SK-MEL-5 (cell line): ENCODE measurements at regions not wholly inside any gene's neighbourhood (a gene's known extent, or its start where the extent isn't known, plus 50 kb on each side); places are given as distances from the start of the nearest gene placed in this dataset.

ENCODE experiments used
- DNase-seq: peaks from one replicate; pipeline ENCODE4 v3.0.0-alpha.2; 2016; ENCODE audit warnings: low read depth, low spot score
- in situ Hi-C: cut with HindIII; loops from 2 replicates; pipeline ENCODE4 v1.10.0; 2016; ENCODE audit warnings: low sequenced_read_pairs, high pct_unique_total_duplicates, low pct_unique_long_range_greater_than_20kb

DNA sequence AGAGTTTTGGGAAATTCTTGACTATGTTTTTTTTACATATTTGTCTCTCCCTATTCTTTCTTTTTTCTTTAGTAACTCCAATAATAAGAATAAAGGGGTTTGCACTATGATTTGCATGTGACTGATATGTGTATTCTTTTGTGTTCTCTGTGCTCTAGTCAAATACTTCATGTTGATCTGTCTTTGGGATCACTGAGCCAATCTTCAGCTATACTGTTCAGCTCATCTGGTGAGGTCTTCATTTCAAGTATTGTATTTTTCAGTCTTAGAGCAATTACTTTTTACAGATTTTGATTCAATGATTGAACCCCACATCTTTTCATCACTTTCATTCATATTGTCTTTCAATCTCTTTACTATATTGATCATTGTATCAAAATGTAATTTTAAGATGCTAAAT, 58.1 kb upstream of the TAF11L2 start:
- in situ Hi-C loops, result no loop called here

DNA sequence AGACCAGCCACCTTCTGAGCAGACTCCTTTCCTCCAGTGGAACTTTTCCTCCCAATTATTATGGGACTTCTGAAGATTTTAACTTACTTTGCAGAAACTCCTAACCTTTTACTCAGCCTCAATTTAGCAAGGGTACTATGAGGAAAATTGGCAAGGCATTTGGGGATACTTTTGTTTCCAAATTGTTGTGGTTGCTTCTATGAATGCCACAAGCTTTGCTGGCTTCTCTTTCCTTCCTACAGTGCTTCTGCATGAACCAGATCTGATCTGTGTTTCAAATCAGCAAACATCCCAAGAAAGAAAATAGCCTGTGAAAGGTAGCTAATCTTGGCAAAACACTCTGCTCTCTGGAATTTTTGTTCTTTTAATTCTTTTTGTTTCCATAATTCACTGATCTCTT, 57.3 kb upstream of the TAF11L2 start:
- DNase-seq, result no peak
- in situ Hi-C loops, result no loop called here

More for the DNA sequence above, 58.1 kb upstream of the TAF11L2 start:
- no peak for DNase-seq

DNA sequence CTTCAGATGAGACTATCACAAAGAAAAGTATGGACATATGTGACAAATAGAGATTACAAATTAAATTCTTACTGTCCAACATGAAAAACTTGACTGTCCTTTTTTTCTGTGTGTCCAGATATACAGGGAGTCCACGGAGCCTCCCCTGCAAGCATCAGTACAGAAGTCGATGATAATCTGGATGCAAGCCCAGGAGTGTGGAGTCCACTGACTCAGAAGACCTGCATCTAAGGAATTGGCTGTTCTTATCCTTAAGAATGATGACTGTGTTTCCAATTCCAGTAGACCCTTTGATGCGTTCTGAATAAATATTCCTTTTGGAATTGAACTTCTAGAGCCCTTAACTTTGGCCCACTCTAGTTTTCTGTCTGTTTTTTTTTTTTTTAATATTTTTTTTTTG, 56.7 kb upstream of the TAF11L2 start:
- in situ Hi-C loops, result no loop called here
- no peak for DNase-seq

DNA sequence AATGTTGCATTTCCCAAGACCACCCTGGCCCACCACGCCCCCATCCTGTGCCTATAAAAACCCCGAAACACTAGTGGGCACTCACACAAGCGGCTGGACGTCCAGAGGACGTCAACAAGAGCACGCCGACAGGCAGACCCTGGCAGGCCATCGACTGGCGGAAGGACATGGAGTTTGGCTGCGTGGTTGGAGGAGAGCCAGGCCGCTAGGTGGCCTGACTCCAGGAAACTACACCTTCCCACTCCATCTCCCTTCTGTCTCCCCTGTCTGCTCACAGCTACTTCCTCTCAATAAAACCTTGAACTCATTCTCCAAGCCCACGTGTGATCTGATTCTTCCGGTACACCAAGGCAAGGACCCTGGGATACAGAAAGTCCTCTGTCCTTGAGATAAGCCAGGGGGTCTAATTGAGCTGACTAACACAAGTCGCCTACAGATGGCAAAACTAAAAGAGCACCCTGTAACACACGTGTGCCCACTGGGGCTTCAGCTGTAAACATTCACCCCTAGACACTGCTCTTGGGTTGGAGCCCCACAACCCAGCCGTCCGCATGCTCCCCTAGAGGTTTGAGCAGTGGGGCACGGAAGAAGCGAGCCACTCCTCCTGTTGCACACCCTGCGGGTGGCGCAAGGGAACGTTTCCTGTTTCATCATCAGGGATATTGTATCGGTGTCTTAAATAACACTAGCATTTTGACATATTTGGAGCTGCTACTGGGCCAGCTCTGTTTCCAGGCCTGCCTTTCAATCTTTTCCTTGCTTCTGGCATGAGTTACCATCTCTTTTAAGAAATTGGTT, 54.5 kb upstream of the TAF11L2 start:
- in situ Hi-C loops, result no loop called here
- no peak for DNase-seq

DNA sequence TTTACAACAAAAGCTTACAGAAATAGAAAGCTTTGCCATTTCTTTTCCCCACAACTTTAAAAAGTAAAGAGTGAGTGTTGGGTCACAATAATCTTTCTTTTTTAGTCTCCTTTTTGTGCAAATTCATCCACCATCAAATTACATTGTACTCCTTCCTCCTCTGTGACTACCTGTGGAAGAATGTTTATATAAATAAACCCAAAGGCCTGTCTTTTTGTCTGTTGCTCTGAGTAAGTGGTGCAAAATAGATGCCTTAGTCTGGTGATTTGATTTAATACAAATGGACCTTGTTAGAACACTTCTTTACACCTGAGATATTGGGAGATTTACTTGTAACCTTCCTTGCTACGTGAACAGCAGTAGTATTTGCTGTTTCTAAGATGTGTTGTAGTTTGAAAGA, 53.5 kb upstream of the TAF11L2 start:
- DNase-seq, result no peak
- in situ Hi-C loops, result no loop called here

DNA sequence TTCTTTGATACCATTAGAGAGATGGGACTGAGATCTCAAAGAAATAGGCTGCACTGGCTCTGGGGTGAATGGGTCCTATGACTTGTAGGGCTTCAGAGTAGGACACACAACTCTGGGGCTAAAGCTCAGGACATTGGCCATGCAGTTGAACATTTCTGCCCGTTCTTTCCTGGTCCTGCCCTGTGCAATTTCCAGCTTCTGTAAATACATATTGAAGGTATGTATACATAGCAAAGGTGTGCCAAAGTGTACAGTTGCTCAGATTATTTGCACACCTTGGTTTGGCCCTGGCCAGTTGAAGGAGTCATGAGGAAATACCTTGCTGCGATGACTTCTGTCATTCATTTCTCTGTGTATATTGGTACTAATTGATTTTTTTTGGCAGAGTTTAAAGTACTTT, 52.8 kb upstream of the TAF11L2 start:
- in situ Hi-C loops, result no loop called here
- DNase-seq, result no peak
